CD4-positive, alpha-beta T cell treated with Interleukin-6 for 4 hours (primary cell): ENCODE measurements at regions not wholly inside any gene's neighbourhood (a gene's known extent, or its start where the extent isn't known, plus 50 kb on each side); places are given as distances from the start of the nearest gene placed in this dataset.

Source experiments
- DNase-seq: peaks from one replicate; pipeline ENCODE4 v3.0.0-alpha.2; 2020; ENCODE audit warnings: mixed read lengths

DNA sequence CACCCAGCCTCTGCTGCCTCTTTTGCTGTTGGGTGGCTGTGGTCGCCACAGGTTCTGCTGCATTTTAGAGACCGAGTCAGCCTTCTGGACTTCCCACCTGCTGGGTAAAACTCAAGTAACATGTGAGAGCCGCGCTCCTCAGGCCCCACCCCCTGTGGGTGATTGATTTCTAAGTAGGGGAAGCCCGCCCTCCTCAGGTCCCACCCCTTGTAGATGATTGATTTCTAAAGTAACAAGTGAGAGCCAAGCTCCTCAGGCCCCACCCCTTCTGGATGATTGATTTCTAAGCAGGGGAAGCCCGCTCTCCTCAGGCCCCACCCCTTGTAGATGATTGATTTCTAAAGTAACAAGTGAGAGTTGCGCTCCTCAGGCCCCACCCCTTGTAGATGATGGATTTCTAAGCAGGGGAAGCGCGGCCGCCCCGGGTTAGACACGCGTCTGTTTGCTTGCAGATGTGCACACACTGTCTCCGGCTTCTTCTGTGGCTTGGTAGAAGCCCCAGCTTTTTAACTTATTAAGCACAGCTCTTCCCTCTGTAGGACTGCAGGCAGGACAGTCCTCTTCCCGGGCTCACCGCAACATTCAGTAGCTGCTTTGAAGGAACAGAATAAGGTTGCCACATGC lies 83.4 kb downstream of the FAM43A start:
- peak; percentile 98 for DNase-seq

DNA sequence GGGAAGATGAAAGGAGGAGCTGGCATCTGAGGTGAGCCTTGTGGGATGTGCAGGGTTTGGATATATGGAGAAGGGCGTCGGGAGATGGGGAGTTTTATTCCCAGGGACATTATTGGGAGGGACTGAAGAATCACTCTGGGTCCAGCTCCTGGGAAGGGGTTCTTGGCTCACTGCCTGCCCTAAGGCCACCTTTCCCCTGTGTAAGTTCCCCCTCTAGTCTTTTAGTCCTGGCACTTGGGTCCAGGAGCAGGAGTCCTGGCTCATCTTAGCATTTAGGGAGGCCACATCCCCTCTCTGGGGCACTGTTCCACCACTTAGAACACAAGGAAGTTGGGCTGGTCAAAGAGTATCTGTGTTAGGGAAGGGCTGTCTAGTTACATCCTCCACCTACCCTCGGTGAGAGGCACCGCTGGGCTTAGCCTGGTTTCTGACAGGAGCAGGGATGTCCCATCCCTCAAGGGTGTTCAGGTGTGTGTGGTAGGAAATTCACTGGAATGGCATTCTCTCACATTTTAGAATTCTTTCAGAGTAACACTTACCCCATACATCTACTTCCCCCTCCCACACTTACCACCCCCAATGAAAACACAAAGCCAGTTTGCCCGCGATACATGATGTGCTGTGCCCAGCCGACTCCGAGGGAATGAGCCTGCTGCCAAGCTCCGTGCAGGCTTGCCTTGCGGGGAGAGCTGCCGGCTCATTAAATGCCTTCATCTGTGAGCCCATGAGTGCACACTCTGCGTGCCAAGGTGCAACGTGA lies 86.7 kb downstream of the FAM43A start:
- DNase-seq, result no peak

DNA sequence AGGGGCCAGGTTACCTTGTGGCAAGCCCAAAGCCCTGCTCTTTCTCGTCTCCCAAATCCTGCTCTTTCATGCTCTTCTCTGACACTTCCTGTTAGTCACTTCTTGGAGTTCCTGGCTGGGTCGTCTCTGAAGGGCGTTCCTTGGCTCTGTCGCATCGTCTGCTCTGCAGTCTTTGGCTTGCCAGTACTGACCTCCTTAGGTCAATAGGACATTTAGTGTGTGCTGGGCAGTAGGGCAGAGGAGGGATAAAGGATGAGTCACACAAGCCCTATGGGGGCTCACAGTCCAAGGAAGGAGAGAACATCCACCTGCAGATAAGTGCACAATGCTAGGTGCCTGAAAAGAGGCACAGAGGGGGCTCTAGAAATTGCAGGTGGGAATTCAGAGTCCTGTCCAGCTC lies 87.5 kb downstream of the FAM43A start:
- DNase-seq, result no peak

DNA sequence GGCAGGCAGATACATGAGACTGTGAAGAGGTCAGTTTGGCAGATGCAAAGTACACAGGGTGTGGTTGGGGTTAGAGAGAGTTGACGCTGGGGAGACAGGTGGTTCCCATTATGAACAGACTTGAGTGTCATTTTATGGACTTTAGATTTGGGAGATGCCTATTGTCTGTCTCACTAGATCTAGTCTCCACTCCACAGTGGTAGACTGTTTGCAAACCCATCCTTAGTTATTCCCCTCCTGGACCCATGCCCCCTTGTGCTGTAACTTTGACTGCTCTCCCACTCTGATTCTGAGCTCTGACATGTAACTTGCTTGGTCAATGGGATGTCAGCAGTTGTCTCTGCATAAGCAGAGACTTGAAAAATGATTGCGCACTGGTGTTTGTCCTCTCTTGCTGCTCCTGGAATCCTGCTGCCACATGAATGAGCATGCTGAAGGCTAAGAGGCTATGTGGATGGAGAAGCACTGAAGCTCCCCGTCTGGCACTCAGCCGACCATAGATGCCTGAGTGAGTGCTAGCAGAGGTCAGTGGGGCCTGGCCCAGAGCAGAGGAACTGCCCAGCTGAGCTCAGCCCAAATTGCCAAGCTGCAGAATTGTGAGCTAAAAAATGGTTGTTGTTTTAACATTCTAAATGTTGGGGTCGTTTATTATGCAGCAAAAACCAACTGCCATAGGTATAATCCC lies 88.2 kb downstream of the FAM43A start:
- no peak for DNase-seq

DNA sequence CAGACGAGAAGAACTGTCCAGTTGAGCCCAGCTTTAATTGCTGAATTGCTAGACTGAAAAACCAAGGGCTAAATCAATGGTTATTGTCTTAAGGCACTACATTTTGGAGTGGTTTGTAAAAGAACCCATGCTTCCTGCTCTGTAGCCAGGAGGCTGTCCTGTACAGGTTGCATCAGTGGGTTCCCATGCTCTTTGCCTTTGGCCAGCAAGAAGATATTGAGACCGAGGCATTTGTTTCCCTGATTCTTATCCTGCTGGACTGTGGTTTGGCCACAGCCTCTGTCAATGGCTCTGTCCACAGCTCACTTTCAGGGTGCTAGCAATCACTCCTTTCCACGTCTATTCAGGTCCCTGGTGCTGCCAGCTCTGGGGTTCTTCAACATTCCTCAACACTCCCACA lies 89.6 kb downstream of the FAM43A start:
- DNase-seq, result no peak

DNA sequence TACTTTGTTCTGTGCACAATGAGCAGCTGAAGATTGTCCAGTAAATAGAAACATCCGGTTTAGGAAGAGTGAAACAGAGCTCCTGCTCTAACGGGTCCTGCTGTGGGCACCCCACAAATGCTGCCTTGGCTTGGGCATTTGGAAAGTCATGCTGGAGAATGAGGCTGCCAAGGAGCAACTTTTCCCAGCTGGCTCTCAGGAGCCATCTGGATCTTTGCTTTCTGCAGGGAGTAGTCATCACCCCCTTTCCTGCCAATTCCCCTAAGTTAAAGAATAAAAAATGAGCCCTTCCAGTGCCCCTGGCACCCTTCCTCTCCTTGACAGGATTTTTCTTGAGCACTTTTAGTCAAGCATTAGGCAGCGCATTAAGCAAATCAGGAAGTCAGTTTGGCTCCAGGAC lies 90.0 kb downstream of the FAM43A start:
- no peak for DNase-seq

DNA sequence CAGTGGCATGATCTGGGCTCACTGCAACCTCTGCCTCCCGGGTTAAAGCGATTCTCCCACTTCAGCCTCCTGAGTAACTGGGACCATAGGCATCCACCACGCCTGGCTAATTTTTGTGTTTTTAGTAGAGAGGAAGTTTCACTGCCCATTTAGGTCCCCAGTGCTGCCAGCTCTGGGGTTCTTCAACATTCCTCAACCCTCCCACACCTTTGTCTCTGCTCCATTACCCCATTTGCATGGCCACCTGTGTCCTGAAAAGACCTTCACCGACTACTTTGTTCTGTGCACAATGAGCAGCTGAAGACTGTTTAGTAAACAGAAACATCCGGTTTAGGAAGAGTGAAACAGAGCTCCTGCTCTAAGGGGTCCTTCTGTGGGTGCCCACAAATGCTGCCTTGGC lies 92.0 kb downstream of the FAM43A start:
- no peak for DNase-seq

DNA sequence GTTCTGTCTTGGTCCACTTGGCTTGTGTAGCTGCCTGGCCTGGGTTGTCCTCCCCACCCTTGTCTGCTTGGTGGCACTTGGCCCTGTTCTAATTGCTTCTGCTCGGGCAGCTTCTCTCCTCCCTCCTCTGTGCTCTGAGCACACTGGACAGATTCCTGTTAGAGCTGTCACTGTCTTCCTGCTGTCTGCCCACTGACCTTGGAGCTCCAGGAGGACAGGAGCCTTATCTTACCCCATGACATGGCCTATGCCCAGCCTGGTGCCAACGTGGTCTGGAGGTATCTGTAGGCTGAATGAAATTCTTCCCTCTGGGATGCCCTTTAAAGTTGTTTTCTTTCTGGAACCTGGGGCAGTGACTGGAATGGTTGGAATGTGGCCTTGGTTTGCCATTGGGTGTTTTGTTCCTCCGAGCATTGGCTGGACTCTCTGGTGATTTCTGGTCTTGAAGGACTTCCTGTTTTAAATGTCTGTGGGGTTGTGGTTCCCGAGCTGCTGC lies 94.1 kb downstream of the FAM43A start:
- no peak for DNase-seq

DNA sequence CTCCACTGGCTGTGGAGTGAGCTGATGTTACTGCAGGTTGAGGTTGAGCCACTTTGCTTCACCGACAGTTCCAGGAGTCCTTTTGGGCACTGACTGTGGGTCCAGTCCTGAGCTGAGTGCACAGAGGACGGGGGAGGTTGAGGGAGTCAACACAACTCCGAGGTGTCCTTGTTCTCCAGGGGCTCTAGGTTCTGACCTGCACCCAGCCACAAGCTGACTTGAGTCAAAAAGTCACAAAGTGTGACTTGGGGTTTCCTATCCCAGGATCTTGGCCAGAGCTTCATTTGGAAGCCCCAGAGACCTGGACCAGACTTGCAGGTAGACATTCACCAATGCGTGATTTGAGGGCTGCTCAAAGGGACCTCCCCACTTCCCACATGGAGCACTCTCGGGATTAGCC lies 95.0 kb downstream of the FAM43A start:
- no peak for DNase-seq

DNA sequence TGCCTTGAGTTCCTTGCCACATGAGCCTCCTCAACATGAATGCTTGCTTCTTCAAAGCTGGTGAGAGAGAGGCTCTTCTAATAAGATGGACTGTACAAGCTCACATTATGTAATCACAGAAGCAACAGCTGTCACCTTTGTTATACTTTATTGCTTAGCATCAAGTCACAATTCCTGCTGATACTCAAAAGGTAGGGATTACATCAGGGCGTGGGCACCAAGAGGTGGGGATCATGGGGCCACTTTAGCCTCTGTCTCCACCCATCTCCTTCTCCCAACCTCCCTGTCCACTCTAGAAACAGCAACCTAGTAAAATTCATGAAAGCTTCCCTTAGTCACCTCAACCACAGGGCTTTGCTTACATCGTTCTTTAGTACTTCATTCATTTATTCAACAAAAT lies 95.9 kb downstream of the FAM43A start:
- no peak for DNase-seq

DNA sequence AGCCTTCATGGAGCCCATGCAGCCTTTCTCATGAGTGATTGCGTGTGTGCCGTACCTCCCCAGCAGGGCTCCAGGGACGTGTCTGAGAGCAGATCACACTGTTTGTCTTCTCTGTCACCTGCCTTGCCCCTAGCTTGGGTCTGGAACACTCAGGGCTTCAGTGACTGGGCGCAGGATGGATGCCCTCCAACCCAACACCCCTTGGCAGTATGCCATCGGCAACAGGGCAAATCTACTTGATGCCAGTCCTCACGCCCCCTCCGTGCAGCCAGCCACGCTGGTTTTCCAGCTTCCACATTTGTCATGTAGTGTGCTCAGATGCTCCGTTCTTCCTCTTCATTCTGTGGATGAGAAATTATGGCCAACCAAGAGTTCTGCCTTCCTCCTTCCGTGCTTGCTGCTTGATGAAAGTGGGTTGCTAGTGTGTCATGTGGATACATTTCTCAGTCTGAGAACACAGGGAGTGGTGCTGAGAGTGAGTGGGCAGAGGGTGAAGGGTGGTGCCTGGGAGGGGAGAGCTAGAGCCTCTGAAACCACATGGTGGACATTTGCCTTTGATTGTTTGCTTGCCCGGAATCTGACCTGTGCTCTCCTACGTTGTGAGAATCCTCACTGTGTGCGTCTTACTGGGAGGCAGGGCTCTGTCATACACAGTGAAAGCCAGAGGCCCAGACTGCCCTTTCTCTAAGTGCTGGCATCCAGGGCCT lies 97.2 kb downstream of the FAM43A start:
- DNase-seq, result no peak

DNA sequence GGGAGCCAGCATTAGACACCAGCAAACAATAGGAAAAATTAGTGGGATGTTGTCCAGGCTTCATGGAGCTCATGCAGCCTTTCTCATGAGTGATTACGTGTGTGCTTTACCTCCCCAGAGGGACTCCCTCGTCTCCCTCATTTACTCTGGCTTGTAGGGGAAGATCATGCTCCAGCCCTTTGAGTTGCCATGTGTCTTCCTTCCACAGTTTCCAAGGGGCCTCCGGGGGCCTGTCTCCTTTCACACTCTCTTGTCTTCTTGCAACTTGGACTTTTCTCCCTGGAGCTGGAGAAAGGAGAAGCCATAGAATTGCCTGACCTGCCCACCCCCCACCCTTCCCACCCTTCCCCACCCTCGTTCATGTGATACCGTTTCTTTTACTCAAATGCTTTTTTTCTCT lies 98.7 kb downstream of the FAM43A start:
- DNase-seq, result no peak

DNA sequence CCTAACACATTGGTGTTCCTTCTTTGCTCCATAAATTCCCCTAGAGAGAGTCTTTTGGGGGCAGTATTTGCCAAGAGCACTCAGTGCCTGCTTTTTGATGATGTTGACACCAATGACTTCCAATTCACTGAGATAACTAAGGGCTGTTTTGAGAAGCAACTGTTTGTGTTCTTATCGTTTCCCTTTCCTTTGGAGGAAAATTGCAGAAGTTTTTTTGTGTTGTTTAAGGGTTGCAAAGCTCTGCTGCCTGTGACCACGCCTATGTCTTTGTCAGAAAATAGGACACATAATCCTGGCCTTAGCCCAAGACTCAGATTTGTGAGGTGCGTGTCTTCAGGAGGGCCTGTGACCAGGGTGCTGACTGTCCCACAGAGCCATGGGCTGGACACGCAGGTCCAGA lies 99.6 kb downstream of the FAM43A start:
- DNase-seq, result no peak

DNA sequence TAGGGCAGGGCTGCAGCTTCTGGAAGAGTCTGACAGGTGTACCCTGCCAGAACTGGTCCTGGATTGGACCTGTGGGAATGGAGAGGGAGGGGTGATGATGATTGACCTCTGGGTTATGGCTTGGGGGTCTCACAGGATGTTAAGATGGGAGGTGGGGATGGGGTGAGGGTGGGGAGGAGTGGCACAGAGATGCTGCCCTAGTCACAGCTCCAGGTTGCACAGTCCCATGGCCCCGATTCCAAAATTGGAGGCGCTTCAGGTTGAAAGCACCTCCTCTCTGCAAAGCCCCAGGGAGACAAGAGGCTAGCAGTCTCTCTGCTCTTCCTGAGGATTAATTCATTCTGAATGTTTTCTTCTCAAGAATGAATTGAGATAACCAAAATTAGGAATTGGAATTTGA lies 101.4 kb downstream of the FAM43A start:
- no peak for DNase-seq

DNA sequence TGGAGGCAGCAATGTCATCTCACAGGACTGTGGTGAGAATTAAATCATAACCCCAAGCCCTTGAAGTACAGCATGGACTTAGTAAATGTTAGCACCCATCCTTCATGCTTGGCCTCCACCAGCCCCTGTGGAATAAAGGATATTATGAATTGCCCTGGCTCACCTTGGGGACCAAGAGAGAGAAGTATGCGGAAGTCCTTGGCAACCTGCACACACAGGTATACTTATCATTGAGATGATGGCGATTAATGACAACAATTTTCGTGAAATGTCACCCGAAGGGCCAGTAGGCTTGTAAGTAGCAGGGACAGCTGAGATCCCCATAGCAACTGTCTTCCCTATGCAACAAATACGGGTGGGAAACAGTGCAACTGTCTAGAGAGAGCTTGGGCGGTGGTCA lies 102.0 kb downstream of the FAM43A start:
- no peak for DNase-seq

DNA sequence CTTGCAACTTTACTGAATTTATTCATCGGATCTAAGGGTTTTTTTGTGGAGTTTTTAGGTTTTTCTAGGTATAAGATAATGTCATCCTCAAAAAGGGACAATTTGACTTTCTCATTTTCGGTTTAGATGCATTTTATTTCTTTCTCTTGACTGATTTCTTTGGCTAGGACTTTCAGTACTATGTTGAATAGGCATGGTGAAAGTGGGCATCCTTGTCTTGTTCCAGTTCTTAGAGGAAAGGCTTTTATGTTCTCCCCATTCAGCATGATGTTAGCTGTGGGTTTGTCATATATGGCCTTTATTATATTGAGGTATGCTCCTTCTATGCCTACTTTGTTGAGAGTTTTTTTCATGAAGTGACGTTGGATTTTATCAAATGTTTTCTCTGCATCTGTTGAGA lies 106.7 kb downstream of the FAM43A start:
- DNase-seq, result no peak

DNA sequence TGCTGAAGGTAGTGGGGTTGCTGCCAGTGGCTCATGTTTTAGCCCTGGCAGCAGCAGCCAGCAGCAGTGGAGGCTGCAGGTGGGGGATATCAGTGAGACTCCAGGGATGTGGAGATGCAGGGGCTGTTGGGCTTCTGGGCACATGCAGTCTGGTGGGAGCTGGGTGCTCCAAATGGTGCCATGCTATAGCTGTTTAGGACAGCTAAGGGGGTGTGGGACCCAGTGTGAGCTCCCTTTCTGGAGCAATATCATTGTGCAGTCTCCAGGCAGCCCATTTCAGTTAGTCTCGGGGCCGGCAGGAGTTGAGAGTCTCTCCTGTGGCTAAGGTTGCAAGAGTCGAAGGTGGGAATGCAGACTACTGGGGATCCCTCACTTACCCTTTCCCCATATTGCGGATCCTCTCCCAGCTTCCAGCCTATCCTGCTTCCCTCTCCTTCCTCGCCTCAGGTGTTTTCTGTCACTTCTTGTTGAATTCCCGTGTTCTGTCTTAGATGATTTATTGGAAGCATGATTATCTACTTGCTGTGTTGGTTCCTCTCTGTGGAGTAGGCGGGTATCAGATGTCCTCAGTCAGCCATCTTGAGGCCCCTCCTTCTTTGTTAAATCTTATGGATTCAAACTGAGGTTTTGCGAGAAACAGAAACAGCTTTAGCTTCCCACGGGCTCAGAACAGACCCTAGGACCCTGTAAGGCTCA lies 112.0 kb downstream of the FAM43A start:
- DNase-seq, result no peak

DNA sequence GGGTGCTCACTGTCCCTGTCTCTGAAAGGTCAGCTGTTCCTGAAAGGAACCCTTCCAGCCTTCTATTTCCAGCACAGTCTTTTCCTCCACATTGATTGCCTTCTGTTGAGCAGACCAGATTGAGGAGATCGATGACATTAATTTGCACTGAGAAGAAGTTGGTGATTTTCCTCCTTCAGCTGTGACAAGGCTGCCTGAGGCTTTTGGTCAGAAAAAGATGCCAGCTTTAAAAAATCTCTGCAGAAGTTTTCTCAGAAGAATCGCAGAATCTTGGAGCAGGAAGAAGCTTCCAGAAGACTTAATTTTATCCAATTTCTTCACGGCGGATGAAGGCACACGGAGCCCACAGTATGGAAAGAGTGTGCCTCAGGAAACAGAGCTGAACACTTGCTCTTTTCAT lies 112.8 kb downstream of the FAM43A start:
- DNase-seq, result no peak

DNA sequence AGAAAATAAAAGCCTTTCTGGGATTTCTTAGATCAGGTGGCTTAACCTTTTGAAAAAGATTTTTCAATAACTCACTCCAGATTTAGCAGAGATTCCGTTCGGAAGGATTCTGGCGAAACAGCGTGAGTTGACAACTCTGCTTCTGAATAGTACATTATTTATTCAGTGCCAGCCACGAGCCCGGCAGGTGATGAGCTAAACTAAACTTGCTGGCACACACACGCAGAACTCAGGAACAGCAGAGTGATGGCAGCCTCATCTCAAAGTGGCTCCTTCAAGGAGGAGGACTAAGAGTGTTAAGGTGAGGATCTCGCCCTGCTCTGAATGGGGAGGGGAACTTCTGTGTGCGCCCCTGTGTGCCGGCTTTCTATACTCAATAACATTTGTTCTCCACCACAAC lies 114.3 kb downstream of the FAM43A start:
- DNase-seq, result no peak

DNA sequence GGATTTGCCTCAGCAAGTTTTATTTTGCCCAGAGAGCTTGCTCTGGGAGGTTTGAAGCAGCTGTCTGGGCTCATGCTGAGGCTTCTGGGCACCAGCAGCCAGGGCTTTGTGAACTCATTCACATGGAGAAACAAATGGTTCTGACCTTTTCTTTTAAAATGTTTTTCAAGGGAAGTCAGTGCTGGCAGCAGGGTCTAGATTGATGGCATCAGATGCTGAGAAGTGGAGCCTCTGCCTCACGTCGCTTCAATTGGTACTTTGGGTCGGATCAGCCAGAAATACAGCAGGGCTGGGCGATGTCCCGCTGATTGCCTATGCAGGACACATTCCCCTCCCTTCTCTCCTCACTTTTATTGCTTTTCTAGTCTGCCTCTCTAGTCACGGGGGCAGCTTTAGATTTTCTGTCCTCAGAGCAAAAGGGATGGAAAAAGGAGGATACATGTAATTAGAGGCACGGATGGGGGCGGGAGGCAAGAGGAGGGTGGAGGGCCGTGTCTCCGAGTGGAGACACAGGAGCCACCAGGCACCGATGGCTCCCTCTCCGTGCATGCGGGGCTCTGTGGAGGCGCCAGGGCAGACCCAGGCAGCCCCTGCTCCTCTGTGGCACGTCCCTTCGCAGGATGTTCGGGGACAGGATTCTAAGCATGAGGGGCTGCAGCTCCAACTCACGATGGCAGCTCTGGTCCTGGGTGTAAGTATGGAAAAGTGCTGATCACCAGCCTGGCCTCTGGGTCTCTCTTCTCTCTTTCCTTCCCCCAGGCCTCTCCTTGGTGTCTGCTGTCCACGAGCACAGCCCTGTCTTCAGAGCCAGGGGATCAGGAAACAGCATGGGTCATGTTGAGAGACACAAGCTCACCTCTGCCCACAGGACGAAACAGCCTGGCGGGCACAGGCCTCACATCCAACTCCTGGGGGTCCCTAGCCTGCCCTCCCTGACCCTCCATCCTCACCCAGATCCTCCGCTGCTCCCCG lies 116.1 kb downstream of the FAM43A start:
- no peak for DNase-seq

DNA sequence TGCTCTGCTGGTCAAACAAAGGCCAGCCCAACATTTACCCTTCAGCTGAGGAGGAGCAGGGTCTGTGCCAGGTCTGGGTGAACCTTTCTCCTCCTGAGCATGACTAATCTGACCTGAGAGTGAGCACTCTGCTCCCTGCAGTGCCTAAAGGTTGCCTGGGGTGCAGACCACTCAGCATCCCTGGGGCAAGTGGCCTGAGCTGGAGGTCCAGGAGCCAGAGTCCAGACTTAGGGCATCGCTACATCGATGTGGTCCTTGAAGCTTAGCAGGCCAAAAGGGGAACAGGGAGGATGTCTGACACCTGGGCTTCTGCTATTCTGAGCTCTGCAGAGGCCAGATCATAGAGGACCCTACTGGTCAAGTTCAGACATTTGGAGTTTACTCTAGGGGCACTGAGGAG lies 119.1 kb downstream of the FAM43A start:
- DNase-seq, result no peak

DNA sequence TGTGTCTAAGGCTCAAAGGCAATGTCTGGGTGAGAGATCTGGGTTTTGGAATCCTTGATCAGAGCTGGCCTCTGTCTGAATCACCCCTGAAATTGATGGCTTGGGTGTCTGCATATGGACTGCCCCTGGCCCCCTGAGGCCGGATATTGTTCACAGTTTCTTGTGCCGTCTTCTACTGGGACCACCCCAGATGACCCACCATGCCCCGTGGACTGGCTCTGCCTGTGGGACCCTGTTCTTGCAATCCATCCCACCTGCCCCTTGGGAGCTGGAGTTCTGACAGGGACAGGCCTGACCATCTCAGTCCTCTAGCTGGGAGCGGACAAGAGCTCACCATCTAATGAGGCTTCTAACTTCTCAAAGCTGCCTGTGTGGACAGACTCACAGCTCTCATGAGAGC lies 119.9 kb downstream of the FAM43A start:
- DNase-seq, result no peak
